ENCODE measurements at regions not wholly inside any gene's neighbourhood (a gene's known extent, or its start where the extent isn't known, plus 50 kb on each side); places are given as distances from the start of the nearest gene placed in this dataset.

- TF ChIP-seq EZH2 (IDR thresholded peaks at IDR 0.05; ENCODE audit: insufficient read depth, poor library complexity, severe bottlenecking) = no peak
- TF ChIP-seq EZH2phosphoT487 (IDR thresholded peaks at IDR 0.05; ENCODE audit: insufficient read depth, low read depth) = no peak
These were observed 350.9 kb downstream of the NUP35 start for GRCh38 chr2:183474912-183475695.

Data from GM23248 (cell line).